UCSD-AML1 (cell line): ENCODE measurements at regions not wholly inside any gene's neighbourhood (a gene's known extent, or its start where the extent isn't known, plus 50 kb on each side); places are given as distances from the start of the nearest gene placed in this dataset.

Experiments
- DNase-seq: peaks from one replicate; lab custom pipeline; 2025; ENCODE audit not compliant: unreplicated experiment; lab: John Stamatoyannopoulos, UW

- no peak for DNase-seq
These were observed 164.9 kb upstream of the BLID start for GRCh38 chr11:122280870-122281269.

GRCh38 chr11:122279194-122279593 lies 163.2 kb upstream of the BLID start:
- DNase-seq = no peak

DNA sequence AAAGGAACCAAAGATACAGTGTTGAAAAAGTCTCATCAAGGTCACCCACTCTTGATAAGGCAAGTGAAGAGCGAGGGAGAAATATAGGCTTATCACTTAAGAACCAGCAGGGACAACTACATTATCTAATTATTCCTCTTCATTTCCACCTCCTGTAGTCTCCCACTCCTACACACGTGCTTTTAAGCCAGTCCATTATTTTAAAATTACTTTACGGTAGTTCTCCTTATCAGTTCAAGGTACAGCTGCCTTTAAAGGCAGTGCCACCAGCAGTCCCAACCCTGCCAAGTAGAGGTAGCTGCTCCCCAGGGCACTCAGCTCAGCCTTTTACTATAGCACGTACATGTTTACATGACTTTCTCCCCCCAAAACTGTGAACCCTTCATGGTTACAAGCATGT lies 161.5 kb upstream of the BLID start:
- no peak for DNase-seq

DNA sequence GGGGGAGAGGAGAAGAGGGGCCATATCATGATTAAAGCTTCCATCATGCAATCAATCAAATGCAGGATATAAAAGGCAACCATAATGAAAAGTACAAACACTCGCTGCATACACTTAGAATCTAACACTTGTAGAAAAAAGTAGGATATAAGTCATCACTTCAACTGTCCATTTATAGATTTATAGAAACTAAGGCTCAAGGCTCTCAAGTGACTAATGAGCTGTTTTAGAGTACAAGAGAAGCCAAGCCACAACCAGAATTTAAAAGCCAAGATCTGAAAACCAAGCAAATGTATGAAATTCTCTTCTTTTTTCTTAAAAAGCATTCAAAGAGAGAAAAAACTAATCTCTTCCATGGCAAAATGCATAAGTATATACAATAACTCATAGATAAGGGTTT lies 160.2 kb upstream of the BLID start:
- DNase-seq = no peak

- DNase-seq = no peak
These were observed 159.5 kb upstream of the BLID start for GRCh38 chr11:122275508-122275907.

- DNase-seq = no peak
These were observed 157.6 kb upstream of the BLID start for GRCh38 chr11:122273476-122274191.

DNA sequence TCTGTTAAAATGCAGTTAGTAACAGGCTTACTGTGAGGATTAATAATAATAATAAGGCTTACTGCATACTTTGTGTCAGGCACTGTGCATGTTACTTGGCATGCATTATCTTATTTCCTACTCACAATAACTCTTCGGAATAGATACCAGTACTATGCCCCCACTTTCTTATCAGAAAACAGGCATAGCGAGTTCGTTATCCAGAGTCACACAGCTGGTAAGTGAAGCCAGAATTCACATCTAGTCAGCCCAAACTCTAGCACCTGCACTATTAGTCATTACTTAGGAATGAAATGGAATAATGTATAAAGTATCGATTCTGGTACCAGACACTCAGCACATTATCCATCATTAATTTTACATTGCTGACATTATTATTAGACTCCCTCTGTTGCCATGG lies 155.7 kb upstream of the BLID start:
- DNase-seq = no peak

DNA sequence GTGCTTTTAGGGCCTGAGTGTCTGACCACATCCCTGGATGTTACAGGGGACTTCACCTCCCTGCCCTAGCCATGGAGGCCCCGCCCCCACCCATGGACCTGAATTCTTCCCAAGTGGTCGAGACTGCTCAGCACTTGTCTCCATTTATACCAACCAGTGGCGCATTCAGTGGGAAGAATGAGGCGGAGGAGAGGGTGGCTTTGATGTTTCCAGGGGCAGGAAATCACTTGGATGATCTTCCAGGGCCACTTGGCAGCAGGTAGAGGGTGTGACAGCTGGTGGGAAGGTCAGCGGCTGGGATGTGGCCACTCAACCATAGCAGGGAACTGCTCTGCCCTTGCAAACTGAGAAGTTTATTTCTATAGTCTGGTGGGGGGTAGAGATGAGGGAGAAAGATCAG lies 155.1 kb upstream of the BLID start:
- DNase-seq = no peak

- no peak for DNase-seq
These were observed 154.5 kb upstream of the BLID start for GRCh38 chr11:122270535-122270934.

- DNase-seq = no peak
These were observed 153.8 kb upstream of the BLID start for GRCh38 chr11:122269824-122270223.

- no peak for DNase-seq
These were observed 152.7 kb upstream of the BLID start for GRCh38 chr11:122268601-122269130.

- DNase-seq = peak; percentile 49
These were observed 151.6 kb upstream of the BLID start for GRCh38 chr11:122267602-122268001.

DNA sequence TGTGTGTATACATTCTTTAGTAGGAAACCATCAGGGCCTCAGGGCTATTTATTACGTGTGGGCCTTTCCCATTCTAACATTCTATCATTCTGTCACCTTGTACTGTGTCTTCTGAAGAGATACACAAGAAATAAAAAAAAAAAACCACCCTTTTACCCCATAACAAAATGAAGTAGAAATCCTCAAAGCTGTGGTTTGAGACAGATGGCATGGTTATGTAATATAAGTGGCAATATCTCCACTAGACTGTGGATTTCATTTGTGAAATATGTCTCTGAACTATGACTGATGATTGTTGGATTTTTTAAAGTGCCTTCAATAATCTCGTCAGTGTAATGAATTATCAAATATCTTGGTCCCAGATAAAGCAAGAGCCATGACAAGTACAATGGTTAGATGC lies 150.0 kb upstream of the BLID start:
- DNase-seq = no peak

DNA sequence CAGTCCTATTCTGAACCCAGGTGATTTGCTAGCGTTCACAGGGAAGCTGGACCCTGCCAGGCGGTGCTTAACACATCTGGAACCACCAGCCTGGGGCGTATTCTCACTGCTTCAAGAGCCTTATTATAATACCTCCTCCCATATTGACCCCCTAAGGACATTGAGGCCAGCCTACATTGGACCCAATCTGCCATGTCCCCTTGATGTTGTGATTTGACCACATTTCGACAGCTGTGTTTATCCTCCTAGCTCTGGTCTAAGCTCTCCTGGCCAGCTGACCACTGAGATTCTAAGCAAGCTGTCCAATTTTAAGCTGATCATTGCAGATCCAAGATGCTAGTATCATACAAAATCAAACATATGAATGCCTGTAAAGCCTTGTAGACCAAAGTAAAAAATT lies 148.1 kb upstream of the BLID start:
- DNase-seq = no peak

GRCh38 chr11:122261546-122261945 lies 145.5 kb upstream of the BLID start:
- no peak for DNase-seq

DNA sequence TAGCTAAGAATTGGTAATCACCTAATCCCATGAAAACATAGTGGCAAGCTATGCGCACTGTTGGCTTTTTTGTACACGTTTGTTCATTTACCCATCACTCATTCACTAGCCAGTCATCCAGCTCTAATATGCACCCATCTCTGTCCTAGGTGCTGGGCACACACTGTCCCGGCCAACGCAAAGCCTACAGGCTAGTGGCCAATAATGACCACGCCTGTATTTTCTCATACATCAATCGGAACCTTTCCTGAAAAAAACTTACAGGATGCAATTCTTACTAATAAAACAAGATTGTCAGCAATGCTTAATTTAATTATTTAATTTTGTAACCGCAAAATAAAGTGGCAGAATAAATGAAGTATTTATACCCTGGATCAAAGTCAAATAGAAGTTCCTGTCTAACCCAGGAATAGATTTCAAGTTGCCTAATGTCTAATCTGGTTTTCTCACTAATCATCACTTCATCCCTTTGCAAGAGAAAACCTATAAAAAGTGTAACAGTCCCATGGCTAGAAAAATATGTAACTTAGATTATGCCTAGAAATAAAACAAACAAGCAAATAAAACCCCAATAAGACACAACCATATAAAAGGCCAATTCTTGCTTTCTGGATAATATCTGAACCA lies 143.3 kb upstream of the BLID start:
- DNase-seq = no peak

GRCh38 chr11:122258446-122259194 lies 142.6 kb upstream of the BLID start:
- no peak for DNase-seq

DNA sequence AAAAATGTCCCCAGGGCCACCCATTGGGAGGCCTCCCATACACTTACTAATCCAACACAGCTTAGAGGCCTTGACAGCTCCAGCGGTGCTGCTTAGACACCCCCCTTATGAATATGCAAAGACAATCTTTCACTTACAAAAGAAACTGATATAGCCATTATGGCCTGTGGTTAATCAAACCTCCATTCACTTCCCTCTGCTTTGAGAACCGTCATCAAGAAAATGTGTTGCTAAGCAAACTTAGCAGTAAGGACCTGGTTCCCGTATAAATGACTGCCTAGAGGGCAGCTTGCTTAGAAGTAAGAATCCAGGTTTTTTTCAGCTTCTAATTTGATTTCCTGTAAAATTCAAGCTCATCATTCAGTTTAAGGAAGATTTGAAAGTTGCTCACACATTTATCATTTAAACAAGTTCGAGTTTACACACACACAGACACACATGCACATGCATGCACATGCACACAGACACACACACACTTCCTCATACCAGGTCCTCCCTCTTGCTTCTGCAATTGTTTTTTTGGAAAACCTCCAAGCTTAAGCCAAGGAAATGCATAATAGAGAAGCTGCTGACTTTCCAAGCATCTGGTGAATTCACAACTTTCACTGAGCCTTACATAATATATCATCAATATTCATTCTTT lies 137.7 kb upstream of the BLID start:
- no peak for DNase-seq

DNA sequence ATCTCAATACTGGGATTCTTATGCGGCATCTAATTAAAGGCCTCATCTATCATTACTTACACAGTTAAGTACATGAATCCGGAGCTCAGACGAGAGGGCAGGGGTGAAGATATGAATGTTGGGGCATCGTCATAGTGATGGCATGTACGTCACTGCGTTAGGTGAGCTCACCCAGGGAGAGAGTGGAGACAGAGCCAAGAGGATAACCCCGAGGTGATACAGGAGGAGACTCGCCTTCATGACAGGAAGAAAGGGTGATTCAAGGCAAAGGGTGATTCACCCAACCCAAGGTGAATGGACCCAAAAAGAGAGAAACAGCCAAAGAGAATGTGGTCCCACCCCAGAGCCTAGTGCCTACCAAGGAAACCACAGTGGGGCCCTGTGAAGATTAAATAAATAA lies 132.9 kb upstream of the BLID start:
- no peak for DNase-seq

DNA sequence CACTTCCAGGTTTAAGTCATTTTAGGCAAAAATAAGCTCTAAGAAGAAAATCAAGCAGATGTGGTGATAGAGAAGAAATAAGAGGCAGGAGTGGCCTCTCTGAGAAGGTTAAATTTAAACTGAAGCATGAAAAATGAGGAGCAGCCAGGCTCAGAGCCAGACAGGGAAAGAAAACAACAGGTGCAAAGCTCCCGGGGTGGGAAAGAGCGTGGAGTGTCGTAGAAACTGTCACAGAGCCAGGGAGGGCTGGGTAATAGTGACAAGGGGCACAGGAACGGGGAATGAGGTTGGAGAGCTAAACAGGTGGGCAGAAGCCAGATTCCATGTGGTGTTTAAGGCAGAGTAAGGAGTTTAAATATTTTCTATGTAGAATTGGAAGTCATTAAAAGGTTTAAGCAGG lies 132.1 kb upstream of the BLID start:
- DNase-seq = no peak

- no peak for DNase-seq
These were observed 130.9 kb upstream of the BLID start for GRCh38 chr11:122246874-122247273.

DNA sequence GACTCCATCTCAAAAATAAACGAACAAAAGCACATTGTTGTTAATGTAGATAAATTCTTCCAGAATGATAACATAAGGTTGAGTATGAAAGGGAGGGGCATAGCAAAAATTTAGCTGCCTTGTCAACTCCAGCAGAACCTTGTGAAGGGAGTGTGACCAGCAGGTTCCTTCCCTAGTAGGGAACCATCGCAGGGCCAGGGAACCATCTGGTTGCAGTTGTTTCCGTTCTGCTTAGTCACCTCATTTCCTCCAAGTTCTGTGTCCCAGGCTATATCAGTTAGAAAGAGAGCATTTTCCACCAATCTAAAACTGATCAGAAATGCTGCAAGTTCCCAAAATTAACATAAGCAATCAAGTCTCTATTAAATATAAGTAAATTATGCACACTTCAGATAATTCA lies 126.7 kb upstream of the BLID start:
- DNase-seq = peak; percentile 70
